Astrocyte of the cerebellum (primary cell): ENCODE measurements at regions not wholly inside any gene's neighbourhood (a gene's known extent, or its start where the extent isn't known, plus 50 kb on each side); places are given as distances from the start of the nearest gene placed in this dataset.

Experiments used
- DNase-seq: peaks from one replicate; pipeline ENCODE4 v3.0.0-alpha.2; 2011; ENCODE audit warnings: low read depth
- H3K4me3 ChIP-seq: 2 replicates; pipeline ENCODE4 v1.5.1; 2011; ENCODE audit warnings: mild to moderate bottlenecking, low read depth, low read length, moderate library complexity
- in situ Hi-C: cut with HindIII; loops from 2 replicates; pipeline ENCODE4 v1.10.0; 2017; ENCODE audit warnings: low sequenced_read_pairs
- TF ChIP-seq, protein P1 (sequence below): IDR thresholded peaks from 2 replicates; pipeline ENCODE4 v1.5.1; 2012; ENCODE audit warnings: low read length, low read depth, moderate library complexity, mild to moderate bottlenecking; ENCODE audit errors: missing control alignments

DNA sequence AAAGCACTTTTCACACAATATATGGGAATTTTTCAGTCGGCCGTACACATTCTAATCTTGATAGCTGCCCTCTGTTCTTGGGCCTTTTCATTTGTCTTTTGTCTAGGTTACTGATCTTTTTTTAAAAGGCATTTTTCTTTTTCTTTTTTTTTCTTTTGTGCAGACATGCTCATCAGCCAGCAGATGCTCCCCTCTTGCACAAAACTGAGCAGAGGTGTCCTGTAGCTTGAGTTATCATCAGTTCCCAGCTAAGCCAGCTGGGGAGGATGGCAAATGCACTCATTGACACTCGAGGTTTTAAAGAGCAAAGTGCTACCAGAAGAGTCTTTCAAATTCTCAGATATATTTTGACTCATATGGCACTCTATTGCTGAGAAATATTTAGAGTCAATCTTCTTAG is 913.9 kb upstream of the SEL1L start:
- in situ Hi-C loops = no loop called here
- TF ChIP-seq, protein P1, sequence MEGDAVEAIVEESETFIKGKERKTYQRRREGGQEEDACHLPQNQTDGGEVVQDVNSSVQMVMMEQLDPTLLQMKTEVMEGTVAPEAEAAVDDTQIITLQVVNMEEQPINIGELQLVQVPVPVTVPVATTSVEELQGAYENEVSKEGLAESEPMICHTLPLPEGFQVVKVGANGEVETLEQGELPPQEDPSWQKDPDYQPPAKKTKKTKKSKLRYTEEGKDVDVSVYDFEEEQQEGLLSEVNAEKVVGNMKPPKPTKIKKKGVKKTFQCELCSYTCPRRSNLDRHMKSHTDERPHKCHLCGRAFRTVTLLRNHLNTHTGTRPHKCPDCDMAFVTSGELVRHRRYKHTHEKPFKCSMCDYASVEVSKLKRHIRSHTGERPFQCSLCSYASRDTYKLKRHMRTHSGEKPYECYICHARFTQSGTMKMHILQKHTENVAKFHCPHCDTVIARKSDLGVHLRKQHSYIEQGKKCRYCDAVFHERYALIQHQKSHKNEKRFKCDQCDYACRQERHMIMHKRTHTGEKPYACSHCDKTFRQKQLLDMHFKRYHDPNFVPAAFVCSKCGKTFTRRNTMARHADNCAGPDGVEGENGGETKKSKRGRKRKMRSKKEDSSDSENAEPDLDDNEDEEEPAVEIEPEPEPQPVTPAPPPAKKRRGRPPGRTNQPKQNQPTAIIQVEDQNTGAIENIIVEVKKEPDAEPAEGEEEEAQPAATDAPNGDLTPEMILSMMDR = no peak
- no peak for DNase-seq
- no peak overlapping the region for H3K4me3 ChIP-seq

DNA sequence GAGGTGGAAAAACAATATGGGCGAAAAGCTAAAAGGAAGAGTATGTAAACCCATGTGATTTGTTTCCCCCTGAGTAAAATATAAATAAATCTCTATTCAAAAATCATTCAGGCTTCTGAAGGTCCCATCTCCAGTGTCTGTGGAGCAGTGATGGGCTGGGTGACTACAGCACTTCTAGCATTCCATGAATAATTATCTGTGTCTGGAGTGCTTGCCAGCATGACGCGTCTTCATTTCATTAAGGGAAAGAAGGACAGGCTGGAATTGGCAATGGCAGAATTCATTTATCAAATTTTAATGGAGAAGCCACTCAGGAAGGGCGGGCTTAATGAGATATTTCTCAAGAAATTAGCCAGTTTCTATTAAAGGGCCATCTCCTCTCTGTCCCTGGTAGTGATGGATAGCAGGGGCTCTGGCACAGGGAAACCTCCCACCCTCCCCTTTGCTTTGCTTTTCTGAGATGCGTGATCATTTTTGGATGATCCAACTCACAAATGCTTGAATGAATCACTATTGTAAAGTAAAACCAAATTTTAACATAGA is 916.3 kb upstream of the SEL1L start:
- no peak overlapping the region for H3K4me3 ChIP-seq
- in situ Hi-C loops = no loop called here
- DNase-seq = no peak
- TF ChIP-seq, protein P1 = no peak

- TF ChIP-seq, protein P1 = no peak
- in situ Hi-C loops = no loop called here
- no peak overlapping the region for H3K4me3 ChIP-seq
- no peak for DNase-seq
These were observed 918.0 kb upstream of the SEL1L start for GRCh38 chr14:82451675-82452074.

- in situ Hi-C loops = no loop called here
- TF ChIP-seq, protein P1 = no peak
- no peak overlapping the region for H3K4me3 ChIP-seq
- DNase-seq = no peak
These were observed 948.7 kb upstream of the SEL1L start for GRCh38 chr14:82482345-82482744.

GRCh38 chr14:82488473-82488872 is 954.8 kb upstream of the SEL1L start:
- in situ Hi-C loops = no loop called here
- no peak overlapping the region for H3K4me3 ChIP-seq
- no peak for DNase-seq
- TF ChIP-seq, protein P1 = no peak

GRCh38 chr14:82490397-82490796 is 956.7 kb upstream of the SEL1L start:
- TF ChIP-seq, protein P1 = no peak
- in situ Hi-C loops = no loop called here

DNA sequence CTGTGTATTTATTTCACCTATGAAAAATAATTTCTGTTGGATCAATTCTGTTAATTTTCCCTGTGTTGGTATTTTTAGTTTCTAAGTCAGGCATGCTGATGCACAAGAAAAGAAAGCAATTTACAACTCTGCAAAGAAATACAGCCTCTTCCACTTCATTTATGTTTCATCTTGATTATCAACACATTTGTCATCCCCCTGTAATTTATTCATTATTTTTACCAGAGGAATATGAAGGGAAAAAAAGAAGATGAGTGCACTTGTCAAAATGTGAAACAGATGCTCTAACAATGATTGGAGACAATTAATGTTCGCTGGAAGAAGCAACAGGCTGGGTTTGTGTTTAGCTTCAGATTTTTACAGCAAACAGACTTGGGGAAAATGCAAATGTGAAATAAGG is 958.5 kb upstream of the SEL1L start:
- DNase-seq = no peak
- H3K4me3 ChIP-seq = no peak overlapping the region
- in situ Hi-C loops = no loop called here
- TF ChIP-seq, protein P1 = no peak

More at GRCh38 chr14:82490397-82490796, 956.7 kb upstream of the SEL1L start:
- no peak for DNase-seq
- no peak overlapping the region for H3K4me3 ChIP-seq
